ENCODE measurements at regions not wholly inside any gene's neighbourhood (a gene's known extent, or its start where the extent isn't known, plus 50 kb on each side); places are given as distances from the start of the nearest gene placed in this dataset.
A peak's percentile ranks its signal among the peaks of the same experiment; 100 is the strongest.
"Not testable (repeated sequence)": the region's sequence is repeated elsewhere in the genome, so short reads cannot be mapped to it uniquely, and the experiment has no call there.

GRCh38 chr1:243996223-243996622 is 54.9 kb upstream of the ZBTB18 start:
- DNase-seq: no peak

GRCh38 chr1:243991650-243992049 is 59.4 kb upstream of the ZBTB18 start:
- no peak for DNase-seq

- DNase-seq: no peak
Measured at GRCh38 chr1:243984788-243985187, 66.3 kb upstream of the ZBTB18 start.

GRCh38 chr1:243982447-243983018 is 68.5 kb upstream of the ZBTB18 start:
- no peak for DNase-seq

- DNase-seq: no peak
Measured at GRCh38 chr1:243980471-243980870, 70.6 kb upstream of the ZBTB18 start.

GRCh38 chr1:243980071-243980470 is 71.0 kb upstream of the ZBTB18 start:
- DNase-seq: no peak

GRCh38 chr1:243979396-243979795 is 71.7 kb upstream of the ZBTB18 start:
- DNase-seq: no peak

GRCh38 chr1:243977094-243977493 is 74.0 kb upstream of the ZBTB18 start:
- no peak for DNase-seq

GRCh38 chr1:243974451-243975292 is 76.4 kb upstream of the ZBTB18 start:
- DNase-seq: no peak

- DNase-seq: no peak
Measured at GRCh38 chr1:243973169-243973568, 77.9 kb upstream of the ZBTB18 start.

- no peak for DNase-seq
Measured at GRCh38 chr1:243970077-243970476, 81.0 kb upstream of the ZBTB18 start.

- DNase-seq: no peak
Measured at GRCh38 chr1:243968413-243968812, 82.7 kb upstream of the ZBTB18 start.

- no peak for DNase-seq
Measured at GRCh38 chr1:243964915-243965314, 86.2 kb upstream of the ZBTB18 start.

GRCh38 chr1:243963571-243963970 is 87.5 kb upstream of the ZBTB18 start:
- DNase-seq: no peak

GRCh38 chr1:243962541-243962940 is 88.5 kb upstream of the ZBTB18 start:
- DNase-seq: no peak

GRCh38 chr1:243959998-243960397 is 91.1 kb upstream of the ZBTB18 start:
- no peak for DNase-seq

GRCh38 chr1:243957141-243957540 is 93.9 kb upstream of the ZBTB18 start:
- DNase-seq: no peak

- no peak for DNase-seq
Measured at GRCh38 chr1:243956450-243956849, 94.6 kb upstream of the ZBTB18 start.

GRCh38 chr1:243951207-243951606 is 99.9 kb upstream of the ZBTB18 start:
- DNase-seq: not testable (repeated sequence)

GRCh38 chr1:243950166-243950565 is 100.1 kb upstream of the AKT3 start:
- DNase-seq: no peak

GRCh38 chr1:243946946-243947345 is 96.9 kb upstream of the AKT3 start:
- DNase-seq: peak; percentile 70

- no peak for DNase-seq
Measured at GRCh38 chr1:243946253-243946652, 96.2 kb upstream of the AKT3 start.

GRCh38 chr1:243945727-243946126 is 95.7 kb upstream of the AKT3 start:
- no peak for DNase-seq

GRCh38 chr1:243944429-243945160 is 94.6 kb upstream of the AKT3 start:
- DNase-seq: no peak

All from activated effector memory CD4-positive, alpha-beta T cell treated with anti-CD3 and anti-CD28 coated beads, Interleukin-2, amount 50 U/mL, for 16 hours (primary cell).